K562 (cell line): ENCODE measurements at regions not wholly inside any gene's neighbourhood (a gene's known extent, or its start where the extent isn't known, plus 50 kb on each side); places are given as distances from the start of the nearest gene placed in this dataset.

Source experiments
- CAMTA2 ChIP-seq: fragments of 250-450 bp; sonication (Bioruptor Pico); conservative IDR thresholded peaks from 2 replicates; pipeline ENCODE4 v1.5.1; 2022
- CTCF ChIP-seq, 3 experiments: IDR thresholded peaks in 2 of 3; conservative IDR thresholded peaks in 1 of 3; 2 replicates each; pipeline ENCODE4 v1.5.1; 2011 to 2012; ENCODE audit warnings: low read length in 3 of 3, mild to moderate bottlenecking in 3 of 3, control low read depth in 2 of 3, improper control_type of control experiment in 1 of 3, inconsistent platforms in 1 of 3, low read depth in 1 of 3, mixed read lengths in 1 of 3, moderate library complexity in 1 of 3; ENCODE audit not compliant: insufficient read depth in 2 of 3
- GABPB1 ChIP-seq: sonication (generic); formaldehyde crosslinking; IDR thresholded peaks from 2 replicates; pipeline ENCODE4 v1.8.0; 2022; ENCODE audit warnings: mild to moderate bottlenecking, missing genetic modification reagents
- TBL1XR1 ChIP-seq, 2 experiments: IDR thresholded peaks; 2 replicates each; pipeline ENCODE4 v1.6.1; 2012; ENCODE audit warnings: improper control_type of control experiment in 2 of 2, low read length in 2 of 2, mild to moderate bottlenecking in 1 of 2

GRCh38 chr15:48010316-48010715, 110.5 kb upstream of the SLC24A5 start:
- TF ChIP-seq CAMTA2, result no peak
- no peak for TF ChIP-seq TBL1XR1 (IDR thresholded peaks at IDR 0.05; ENCODE audit: low read length in 2 of 2)
- TF ChIP-seq CTCF (IDR thresholded peaks at IDR 0.05 in 2 of 3, conservative IDR thresholded peaks at IDR 0.05 in 1 of 3; ENCODE audit: insufficient read depth in 2 of 3, low read depth in 1 of 3, low read length in 3 of 3), result no peak
- no peak for TF ChIP-seq GABPB1
